ENCODE measurements at regions not wholly inside any gene's neighbourhood (a gene's known extent, or its start where the extent isn't known, plus 50 kb on each side); places are given as distances from the start of the nearest gene placed in this dataset.

DNA sequence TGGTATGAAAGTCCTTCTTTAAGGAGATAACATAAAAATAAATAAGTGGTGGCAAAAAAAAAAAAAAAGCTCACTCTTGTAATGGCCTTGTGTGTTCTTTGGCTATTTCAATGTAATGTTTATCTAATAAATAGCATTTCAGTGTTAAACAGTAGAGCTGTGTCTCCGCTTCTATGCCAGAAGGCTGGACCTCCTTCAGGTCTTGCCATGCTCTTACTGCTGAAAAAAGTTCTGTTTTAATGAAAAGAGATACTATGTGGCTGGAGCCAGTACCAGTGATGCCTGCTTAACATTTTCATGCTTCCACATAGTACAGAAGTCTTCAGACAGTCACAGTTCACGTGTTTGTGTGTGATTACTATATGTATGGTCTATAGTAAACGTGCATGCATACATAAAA is 74.1 kb upstream of the PRICKLE1 start:
- no peak overlapping the region for H3K4me3 ChIP-seq (replicated peaks; ENCODE audit: low read depth, low read length)
- TF ChIP-seq, protein P1, sequence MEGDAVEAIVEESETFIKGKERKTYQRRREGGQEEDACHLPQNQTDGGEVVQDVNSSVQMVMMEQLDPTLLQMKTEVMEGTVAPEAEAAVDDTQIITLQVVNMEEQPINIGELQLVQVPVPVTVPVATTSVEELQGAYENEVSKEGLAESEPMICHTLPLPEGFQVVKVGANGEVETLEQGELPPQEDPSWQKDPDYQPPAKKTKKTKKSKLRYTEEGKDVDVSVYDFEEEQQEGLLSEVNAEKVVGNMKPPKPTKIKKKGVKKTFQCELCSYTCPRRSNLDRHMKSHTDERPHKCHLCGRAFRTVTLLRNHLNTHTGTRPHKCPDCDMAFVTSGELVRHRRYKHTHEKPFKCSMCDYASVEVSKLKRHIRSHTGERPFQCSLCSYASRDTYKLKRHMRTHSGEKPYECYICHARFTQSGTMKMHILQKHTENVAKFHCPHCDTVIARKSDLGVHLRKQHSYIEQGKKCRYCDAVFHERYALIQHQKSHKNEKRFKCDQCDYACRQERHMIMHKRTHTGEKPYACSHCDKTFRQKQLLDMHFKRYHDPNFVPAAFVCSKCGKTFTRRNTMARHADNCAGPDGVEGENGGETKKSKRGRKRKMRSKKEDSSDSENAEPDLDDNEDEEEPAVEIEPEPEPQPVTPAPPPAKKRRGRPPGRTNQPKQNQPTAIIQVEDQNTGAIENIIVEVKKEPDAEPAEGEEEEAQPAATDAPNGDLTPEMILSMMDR (IDR thresholded peaks at IDR 0.05; ENCODE audit: low read depth, low read length, missing control alignments), result no peak
- DNase-seq (ENCODE audit: extremely low read depth, low read depth), result no peak

DNA sequence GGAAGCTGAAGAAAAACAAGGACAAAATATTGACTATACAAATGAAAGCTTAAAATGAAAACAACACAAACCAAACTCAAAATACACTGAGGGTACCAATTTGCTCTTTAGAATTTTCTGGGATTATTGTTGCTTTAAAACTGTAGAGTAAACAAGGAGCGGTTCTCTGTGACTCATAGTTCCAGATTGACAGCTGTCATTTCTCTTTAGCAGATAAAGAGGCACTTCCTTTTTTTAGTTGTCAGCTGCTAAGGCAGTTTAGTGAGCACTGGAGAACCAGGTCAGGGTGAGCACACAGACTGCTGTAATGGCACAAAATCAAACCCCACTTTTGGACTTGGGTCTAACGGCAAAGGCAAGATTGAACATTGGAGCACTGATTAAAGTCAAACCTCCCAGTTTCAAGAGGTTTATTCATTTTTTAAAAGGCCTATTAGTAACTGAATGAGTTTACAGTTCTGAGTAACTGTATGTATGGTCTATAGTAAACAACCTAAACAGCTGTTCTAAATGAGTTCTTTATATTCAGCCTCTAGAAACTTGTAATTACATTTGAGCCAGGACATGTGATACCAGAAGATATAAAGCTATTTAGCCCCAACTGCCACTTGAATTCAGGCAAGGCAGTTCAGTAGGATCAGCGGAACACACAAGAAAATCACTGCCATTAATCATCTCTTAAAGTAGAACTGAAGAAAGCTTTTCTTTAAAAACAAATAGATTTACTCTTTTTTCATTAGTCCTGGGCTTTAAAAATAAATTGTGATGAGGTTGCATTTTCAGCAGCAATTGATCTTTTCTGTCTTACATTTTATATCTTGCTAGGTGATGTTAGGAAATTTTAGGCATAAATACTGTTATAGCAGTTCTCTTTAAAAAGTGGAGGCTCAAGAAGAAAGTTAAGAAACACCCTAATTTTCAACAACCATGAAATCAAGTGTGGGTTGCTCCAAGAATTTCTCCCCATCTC is 71.7 kb upstream of the PRICKLE1 start:
- TF ChIP-seq, protein P1 (IDR thresholded peaks at IDR 0.05; ENCODE audit: low read depth, low read length, missing control alignments), result no peak
- no peak for DNase-seq (ENCODE audit: extremely low read depth, low read depth)

DNA sequence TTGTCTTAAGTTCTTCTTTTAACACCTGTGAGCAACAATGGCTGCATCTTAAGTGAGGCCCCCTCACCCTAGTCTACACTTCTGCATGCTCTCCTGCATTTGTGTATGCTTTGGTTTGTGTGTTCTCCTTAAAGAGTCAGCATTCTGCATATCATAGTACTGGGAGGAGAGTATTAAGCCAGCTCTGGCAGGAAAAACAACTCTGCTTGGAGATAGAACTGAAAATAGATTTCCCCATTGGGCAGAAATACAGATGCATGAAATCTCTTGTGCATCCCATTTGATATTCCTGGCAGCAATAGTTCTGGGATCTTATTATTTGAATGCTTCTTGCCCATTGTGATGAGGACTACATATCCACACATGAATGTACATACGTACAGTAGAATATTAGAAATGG is 70.6 kb upstream of the PRICKLE1 start:
- no peak for DNase-seq (ENCODE audit: extremely low read depth, low read depth)
- TF ChIP-seq, protein P1 (IDR thresholded peaks at IDR 0.05; ENCODE audit: low read depth, low read length, missing control alignments), result no peak
- no peak overlapping the region for H3K4me3 ChIP-seq (replicated peaks; ENCODE audit: low read depth, low read length)

More for the DNA sequence above, 71.7 kb upstream of the PRICKLE1 start:
- H3K4me3 ChIP-seq (replicated peaks; ENCODE audit: low read depth, low read length), result no peak overlapping the region

DNA sequence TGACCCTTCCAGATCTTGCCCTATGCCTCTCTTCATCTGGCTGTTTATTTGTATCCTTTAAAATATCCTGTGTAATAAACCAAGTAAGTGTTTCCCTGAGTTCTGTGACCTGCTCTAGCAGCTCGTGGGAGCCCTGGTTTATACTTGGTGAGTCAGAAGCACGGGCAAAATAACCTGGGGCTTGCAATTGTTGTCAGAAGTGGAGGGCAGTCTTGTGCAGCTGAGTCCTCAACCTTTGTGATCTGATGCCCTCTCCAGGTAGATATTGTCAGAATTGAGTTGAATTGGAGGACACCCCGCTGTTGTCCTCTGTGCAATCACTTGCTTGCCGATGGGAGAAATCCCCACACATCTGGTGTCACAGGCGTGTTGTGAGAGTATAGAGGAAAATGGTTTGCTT is 62.5 kb upstream of the PRICKLE1 start:
- no peak for DNase-seq (ENCODE audit: extremely low read depth, low read depth)
- TF ChIP-seq, protein P1 (IDR thresholded peaks at IDR 0.05; ENCODE audit: low read depth, low read length, missing control alignments), result no peak
- H3K4me3 ChIP-seq (replicated peaks; ENCODE audit: low read depth, low read length), result no peak overlapping the region

DNA sequence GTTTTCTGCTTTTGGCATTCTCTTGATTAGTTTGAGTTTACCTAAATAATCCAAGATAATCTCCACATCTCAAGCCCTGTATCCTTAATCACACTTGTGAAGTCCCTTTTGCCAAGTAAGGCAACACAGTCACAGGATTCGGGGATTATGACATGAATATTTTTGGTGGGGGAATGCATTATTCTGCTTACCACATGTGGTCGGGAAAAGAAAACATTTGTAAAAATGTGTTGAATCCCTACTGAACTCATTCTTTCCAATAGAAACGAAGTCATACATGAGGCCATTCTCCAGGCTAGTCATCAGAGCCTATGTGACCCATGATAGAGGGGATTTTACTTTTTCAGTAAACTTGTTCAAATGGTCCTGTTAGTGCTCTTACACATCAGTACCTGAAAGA is 58.5 kb upstream of the PRICKLE1 start:
- TF ChIP-seq, protein P1 (IDR thresholded peaks at IDR 0.05; ENCODE audit: low read depth, low read length, missing control alignments), result no peak
- H3K4me3 ChIP-seq (replicated peaks; ENCODE audit: low read depth, low read length), result no peak overlapping the region
- no peak for DNase-seq (ENCODE audit: extremely low read depth, low read depth)

DNA sequence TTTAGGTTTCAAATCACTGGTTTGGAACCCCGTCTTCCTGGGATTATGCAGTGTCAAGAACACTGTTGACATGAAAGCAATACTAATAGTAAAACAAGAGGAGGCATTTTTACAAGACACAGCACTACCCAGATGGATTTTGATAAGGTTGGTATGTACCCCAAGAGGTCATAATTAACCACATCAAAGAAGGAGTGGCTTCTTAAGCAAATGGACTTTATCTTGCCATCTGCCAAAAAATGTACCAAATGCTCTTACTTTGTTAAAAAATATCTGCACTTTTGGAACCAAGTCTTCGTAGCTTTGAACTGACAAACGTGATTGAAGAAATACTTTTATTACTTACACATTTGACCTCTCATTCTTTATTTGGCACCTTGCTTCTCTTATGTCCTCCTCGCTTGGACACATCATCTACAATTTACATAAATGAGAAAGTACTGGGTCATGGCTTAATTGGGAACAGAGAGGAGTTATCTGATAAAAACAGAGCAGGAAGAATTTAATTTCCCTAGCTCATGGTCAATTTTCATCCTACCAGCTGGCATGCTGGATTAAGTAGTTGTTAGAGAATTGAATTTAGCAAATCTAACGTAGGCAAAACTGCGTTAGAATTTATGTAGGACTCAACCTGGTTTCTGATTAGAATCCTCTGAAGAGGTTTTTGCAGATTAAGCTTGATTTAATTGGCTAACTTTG is 54.5 kb upstream of the PRICKLE1 start:
- no peak overlapping the region for H3K4me3 ChIP-seq (replicated peaks; ENCODE audit: low read depth, low read length)
- TF ChIP-seq, protein P1 (IDR thresholded peaks at IDR 0.05; ENCODE audit: low read depth, low read length, missing control alignments), result no peak
- no peak for DNase-seq (ENCODE audit: extremely low read depth, low read depth)
